ENCODE measurements at regions not wholly inside any gene's neighbourhood (a gene's known extent, or its start where the extent isn't known, plus 50 kb on each side); places are given as distances from the start of the nearest gene placed in this dataset.
"Not testable (repeated sequence)": the region's sequence is repeated elsewhere in the genome, so short reads cannot be mapped to it uniquely, and the experiment has no call there.

- no peak for DNase-seq (ENCODE audit: low spot score)
Measured at GRCh38 chr18:8882632-8883408, 177.5 kb downstream of the MTCL1 start.

DNA sequence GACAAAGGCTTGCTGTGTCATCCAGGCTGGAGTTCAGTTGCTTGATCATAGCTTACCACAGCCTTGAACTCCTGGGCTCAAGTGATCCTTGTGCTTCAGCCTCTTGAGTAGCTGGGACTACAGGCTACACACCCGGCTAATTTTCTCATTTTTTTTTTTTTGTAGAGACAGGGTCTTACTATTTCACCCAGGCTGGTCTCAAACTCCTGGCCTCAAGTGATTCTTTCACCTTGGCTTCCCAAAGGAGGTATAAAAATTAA is 178.0 kb downstream of the MTCL1 start:
- no peak for DNase-seq (ENCODE audit: low spot score)

- DNase-seq (ENCODE audit: low spot score): not testable (repeated sequence)
Measured at GRCh38 chr18:8887877-8888276, 182.5 kb downstream of the MTCL1 start.

- DNase-seq (ENCODE audit: low spot score): no peak
Measured at GRCh38 chr18:8889489-8889888, 184.1 kb downstream of the MTCL1 start.

GRCh38 chr18:8890503-8890902 is 185.1 kb downstream of the MTCL1 start:
- DNase-seq (ENCODE audit: low spot score): not testable (repeated sequence)

DNA sequence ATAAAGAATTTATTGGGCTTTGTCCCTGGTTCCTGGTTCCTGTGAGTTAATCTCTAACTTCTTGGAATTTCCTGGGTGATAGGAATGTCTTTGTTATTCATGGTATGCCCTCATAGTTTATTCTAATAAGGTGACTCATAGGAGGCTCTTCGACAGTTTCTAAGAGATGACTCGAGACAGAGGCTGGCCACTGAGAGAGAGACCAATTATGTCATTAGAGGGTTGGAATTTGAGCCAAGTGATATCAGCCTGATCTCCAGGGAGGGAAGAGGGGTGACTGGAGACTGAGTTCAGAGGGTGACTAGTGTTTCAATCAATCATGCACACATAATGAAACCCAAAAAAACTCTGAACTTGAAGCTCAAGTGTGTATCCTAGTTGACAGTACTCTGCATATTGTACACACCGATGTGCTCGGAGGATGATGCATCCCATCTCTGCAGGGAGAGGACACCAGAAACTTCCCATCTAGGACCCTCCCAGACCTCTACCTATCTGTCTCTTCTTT is 185.7 kb downstream of the MTCL1 start:
- no peak for DNase-seq (ENCODE audit: low spot score)

- DNase-seq (ENCODE audit: low spot score): no peak
Measured at GRCh38 chr18:8893221-8893620, 187.9 kb downstream of the MTCL1 start.

- no peak for DNase-seq (ENCODE audit: low spot score)
Measured at GRCh38 chr18:8893628-8894231, 188.4 kb downstream of the MTCL1 start.

DNA sequence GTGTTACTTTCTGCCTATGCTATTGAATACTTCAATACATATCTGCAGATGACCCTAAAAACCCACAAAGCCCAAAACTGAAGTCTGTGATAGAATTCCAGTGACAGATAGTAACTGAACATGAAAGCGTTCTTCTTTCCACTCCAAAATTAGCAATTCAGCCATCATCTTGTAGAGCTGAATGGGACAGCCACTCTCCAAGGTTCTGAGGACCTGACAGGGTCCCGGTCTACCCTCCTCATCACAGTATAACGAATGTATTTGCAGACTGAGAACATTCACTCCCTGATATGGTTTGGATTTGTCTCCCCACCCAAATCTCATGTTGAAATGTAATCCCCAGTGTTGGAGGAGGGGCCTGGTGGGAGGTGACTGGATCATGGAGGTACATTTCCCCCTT is 189.5 kb downstream of the MTCL1 start:
- DNase-seq (ENCODE audit: low spot score): no peak

DNA sequence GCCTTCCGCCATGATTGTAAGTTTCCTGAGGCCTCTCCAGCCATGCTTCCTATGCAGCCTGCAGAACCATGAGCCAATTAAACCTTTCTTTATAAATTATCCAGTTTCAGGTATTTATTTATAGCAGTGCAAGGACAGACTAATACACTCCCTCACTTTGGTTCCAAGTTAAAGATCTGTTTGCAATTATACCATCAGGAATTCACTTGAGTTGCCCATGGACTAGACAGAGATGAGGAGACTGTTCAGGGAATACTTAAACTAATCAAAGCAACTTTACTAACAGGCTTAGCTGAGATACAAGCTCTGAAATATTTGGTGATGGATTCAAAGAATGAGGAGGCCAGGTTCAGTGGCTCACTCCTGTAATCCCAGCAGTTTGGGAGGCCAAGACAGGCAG is 190.0 kb downstream of the MTCL1 start:
- no peak for DNase-seq (ENCODE audit: low spot score)

DNA sequence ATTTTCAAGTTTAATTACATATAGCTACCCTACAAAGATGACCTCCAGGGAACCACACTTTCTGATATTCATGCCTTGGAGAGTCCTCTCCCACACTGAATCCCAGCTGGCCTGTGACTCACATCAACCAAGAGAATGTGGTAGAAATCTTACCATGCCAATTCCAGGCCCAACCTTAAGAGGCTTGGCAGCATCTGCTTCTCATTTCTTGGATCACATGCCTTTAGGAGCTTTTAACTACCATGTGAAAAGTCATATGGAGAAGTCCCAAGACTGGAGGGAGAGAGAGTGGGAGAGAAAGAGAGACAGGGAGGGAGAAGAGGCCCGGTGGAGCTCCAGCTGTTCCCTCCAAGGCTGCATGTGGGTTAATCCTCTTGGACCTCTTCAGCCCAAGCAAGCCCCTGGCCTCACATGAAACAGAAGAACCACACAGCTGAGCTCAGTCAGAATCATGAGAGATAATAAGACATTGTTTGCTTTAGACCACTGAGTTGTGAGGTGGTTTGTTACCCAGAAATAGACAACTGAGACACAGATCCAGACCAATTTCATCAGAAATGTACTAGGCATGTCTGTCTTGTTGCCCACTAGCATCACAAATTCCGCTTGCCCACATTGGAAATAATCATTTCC is 190.7 kb downstream of the MTCL1 start:
- DNase-seq (ENCODE audit: low spot score): no peak

DNA sequence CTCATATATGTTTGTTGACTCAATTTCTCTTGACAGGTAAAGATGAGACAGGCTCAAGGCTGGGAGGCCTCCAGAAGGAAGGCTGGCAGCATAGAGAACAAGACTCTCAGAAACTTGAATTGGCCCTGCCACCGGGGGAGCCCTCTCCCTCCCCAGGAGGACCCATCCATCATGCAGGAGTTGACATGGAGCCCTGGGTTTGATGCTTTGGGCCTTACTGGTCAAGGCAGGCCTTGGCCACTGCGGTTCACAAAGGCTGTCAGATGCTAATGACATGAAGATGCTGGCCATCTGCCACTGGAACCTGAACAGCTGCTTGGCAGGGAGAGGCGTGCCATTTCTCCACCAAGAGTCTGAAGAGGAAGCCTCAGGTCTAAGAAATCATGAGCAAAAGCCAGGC is 193.6 kb downstream of the MTCL1 start:
- DNase-seq (ENCODE audit: low spot score): no peak

- DNase-seq (ENCODE audit: low spot score): no peak
Measured at GRCh38 chr18:8900552-8900951, 195.2 kb downstream of the MTCL1 start.

- DNase-seq (ENCODE audit: low spot score): no peak
Measured at GRCh38 chr18:8901019-8901418, 195.7 kb downstream of the MTCL1 start.

DNA sequence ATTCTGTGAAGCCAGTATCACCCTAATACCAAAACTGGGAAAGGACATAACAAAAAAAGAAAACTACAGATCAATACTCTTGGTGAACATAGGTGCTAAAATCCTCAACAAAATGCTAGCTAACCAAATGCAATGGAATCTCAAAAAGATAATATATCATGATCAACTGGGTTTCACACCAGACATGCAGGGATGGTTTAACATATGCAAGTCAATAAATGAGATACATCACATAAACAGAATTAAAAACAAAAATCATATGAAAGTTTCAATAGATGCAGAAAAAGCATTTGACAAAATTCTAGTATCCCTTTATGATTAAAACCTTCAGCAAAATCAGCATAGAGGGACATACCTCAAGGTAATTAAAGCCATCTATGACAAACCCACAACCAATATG is 198.2 kb upstream of the NDUFV2 start:
- DNase-seq (ENCODE audit: low spot score): no peak

GRCh38 chr18:8908792-8909510 is 193.5 kb upstream of the NDUFV2 start:
- no peak for DNase-seq (ENCODE audit: low spot score)

DNA sequence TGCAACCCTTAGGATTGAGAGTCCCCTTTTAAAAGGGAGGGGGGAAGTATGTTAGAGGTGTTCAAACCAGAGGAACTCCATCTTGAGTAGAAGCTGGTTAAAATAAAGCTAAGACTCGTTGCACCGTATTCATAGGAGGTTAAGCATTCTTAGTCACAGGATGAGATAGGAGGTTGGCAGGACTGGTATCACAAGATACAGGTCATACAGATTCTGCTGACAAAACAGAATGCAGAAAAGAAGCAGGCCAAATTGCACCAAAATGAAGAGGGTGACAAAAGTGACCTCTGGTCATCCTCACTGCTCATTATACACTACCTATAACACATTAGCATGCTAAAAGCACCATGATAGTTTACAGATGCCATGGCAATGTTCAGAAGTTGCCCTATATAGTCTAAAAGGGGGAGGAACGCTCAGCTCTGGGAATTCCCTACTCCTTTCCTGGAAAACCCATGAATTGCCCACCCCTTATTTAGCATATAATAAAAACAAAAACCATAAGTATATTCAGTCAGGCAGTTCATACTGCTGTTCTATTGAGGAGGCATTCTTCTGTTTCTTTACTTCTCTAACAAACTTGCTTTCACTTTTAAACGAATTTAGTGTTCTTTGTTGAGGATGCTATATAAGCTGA is 192.2 kb upstream of the NDUFV2 start:
- no peak for DNase-seq (ENCODE audit: low spot score)

GRCh38 chr18:8910843-8911242 is 191.7 kb upstream of the NDUFV2 start:
- DNase-seq (ENCODE audit: low spot score): no peak

DNA sequence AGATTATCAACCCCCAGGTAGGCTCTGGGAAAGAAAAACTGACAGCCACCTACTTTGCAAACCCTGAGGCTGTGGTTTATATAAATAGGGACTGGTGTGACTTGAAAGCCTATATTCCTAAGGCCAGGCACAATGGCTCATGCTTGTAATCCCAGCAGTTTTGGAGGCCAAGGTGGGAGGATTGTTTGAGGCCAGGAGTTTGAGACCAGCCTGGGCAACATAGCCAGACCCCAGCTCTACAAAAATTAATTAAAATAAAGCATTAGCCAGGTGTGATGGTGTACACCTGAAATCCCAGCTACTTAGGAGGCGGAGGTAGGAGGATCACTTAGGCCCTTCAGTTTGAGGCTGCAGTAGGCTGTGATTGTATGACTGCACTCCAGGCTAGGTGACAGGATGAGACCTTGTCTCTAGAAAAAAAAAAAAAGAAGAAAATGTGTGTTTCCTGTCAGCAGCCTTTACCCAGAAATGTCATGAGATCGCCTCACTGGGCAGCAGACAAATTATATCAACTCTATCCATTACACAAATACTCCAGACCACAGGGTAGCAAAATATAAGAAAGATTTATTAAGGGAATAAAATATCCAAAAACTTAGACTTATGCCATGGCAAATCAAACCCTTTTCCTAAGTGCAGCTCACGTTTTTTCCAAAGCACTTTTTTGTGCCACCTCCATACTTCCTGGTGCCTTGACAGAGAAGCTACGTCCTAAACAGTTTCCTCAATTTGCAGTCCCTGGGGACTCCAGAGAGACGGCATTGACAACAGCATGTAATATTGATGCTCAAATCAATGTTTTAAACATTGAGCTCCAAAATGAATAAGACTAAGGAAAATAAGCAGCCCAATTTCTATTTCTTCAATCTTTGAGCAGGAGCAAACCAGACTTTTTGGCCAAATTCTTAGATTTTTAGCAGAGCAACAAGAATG is 190.8 kb upstream of the NDUFV2 start:
- DNase-seq (ENCODE audit: low spot score): no peak

DNA sequence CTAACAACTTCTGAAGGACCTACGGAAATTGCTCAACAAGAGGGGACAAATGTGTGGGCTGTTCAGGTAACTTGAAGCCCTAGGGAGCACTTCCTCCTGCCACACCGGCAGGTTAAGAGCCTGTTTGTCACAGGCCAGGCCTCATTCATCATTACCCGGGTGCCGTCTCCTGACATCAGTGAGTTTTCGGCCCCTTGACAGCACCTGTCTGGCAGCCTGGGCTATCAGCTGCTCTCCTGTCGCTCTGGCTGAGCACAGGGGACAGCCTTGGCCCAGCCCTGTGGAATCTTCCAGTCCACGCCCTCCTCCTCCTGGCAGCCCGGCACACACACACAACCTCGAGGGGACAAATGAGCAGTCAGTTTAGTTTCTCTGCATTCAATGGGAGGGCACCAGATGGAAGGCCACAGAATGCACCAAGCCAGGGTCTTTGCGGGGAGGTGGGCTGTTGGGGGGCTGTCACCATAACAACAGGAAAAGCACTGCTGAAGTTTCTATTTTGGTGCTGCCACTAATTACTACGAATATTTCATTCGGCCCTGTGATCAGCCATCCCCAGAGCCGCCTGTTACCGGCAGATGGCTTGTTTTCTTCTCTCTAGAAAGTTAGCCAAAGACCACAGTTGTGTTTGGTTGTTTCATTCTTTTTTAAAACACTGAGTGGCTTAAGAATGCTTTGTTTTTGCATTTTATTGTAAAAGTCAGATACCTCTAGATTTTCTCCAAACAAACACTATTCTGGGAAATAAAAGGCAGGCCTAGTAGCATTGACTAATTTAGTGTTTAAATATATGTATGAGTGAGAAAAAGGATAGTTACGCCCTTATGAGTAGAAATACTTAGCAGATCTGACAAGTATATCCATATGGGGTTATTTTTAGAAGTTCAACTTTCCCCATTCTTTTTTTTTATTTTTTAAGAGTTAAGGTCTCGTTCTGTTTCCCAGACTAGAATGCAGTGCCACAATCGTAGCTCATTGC is 189.9 kb upstream of the NDUFV2 start:
- DNase-seq (ENCODE audit: low spot score): no peak

All from globus pallidus (tissue), 1 donor.